ENCODE measurements at regions not wholly inside any gene's neighbourhood (a gene's known extent, or its start where the extent isn't known, plus 50 kb on each side); places are given as distances from the start of the nearest gene placed in this dataset.

DNA sequence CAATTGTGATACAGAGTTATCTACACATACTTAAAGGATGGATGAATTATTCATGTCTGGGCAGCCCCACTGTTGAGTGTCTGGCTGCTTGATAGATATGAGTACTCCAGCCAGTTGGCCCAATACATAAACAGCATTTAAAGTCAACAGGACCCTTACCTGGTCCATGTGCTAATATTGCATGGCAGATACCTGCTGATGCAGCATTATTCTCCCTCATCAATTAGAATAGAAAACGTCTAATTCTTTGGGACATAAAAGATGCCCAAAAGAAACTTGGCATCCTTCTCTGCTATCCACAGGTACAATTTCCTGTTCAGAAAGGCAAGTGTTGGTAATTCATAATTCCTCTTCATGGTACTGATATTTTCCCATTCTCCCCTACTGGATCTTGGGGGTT is 550.8 kb downstream of the TFAP2B start:
- POLR2A ChIA-PET (ENCODE audit: low non-redundant PET), result no interaction called here

DNA sequence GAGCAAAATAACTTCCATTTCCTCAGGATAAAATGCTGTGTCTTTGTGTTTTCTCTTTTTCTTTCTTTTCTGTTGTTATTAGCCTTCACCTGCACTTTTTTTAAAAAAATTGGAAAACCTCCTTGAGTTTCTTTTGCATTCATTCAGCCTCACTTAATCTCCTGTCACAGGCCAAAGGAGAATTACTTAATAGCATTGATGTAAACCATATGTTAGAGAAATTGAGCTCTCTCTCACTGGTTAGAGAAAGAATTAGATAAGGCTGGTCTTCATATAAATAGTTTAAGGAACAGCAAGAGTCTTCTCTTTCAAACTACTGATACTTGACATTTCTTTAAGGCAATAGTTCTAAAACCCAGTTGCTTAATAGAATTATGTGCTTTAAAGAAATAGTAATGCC is 564.2 kb downstream of the TFAP2B start:
- Histone ChIP-seq H3K36me3 (ENCODE audit: insufficient read depth, low read length, poor library complexity, severe bottlenecking) (no peaks in the 10 kb centered on the region), H3K4me1 (ENCODE audit: insufficient read depth, low read length, poor library complexity, severe bottlenecking) (no peaks in the 10 kb centered on the region), H3K4me3 (ENCODE audit: low read depth, low read length, poor library complexity, severe bottlenecking) (no peak overlapping the region), H3K27me3 (replicated peaks; ENCODE audit: insufficient read depth, low read depth, low read length, poor library complexity) (no peaks in the 10 kb centered on the region), H3K9me3 (ENCODE audit: low read depth, low read length, poor library complexity, severe bottlenecking) (no peaks in the 10 kb centered on the region), H3K27ac (ENCODE audit: low read depth, low read length, poor library complexity, severe bottlenecking) (no peak overlapping the region)
- DNase-seq (ENCODE audit: low spot score), result no peak
- no TSS peak for BruUV-seq (replicated peaks)
- intact Hi-C loops (cut with micrococcal nuclease; ENCODE audit: unreplicated experiment), result no loop called here
- POLR2A ChIA-PET (ENCODE audit: low non-redundant PET), result no interaction called here
- CTCF ChIA-PET, result no interaction called here
- no peak for TF ChIP-seq EZH2 (IDR thresholded peaks at IDR 0.05; ENCODE audit: borderline replicate concordance, low read depth, low read length, poor library complexity, severe bottlenecking)
- TF ChIP-seq, protein P1, sequence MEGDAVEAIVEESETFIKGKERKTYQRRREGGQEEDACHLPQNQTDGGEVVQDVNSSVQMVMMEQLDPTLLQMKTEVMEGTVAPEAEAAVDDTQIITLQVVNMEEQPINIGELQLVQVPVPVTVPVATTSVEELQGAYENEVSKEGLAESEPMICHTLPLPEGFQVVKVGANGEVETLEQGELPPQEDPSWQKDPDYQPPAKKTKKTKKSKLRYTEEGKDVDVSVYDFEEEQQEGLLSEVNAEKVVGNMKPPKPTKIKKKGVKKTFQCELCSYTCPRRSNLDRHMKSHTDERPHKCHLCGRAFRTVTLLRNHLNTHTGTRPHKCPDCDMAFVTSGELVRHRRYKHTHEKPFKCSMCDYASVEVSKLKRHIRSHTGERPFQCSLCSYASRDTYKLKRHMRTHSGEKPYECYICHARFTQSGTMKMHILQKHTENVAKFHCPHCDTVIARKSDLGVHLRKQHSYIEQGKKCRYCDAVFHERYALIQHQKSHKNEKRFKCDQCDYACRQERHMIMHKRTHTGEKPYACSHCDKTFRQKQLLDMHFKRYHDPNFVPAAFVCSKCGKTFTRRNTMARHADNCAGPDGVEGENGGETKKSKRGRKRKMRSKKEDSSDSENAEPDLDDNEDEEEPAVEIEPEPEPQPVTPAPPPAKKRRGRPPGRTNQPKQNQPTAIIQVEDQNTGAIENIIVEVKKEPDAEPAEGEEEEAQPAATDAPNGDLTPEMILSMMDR (conservative IDR thresholded peaks at IDR 0.05; ENCODE audit: low read depth, low read length), result no peak

More for the DNA sequence above, 550.8 kb downstream of the TFAP2B start:
- Histone ChIP-seq H3K4me3 (ENCODE audit: low read depth, low read length, poor library complexity, severe bottlenecking) (no peak overlapping the region), H3K36me3 (ENCODE audit: insufficient read depth, low read length, poor library complexity, severe bottlenecking) (no peaks in the 10 kb centered on the region), H3K27me3 (replicated peaks; ENCODE audit: insufficient read depth, low read depth, low read length, poor library complexity) (no peaks in the 10 kb centered on the region), H3K9me3 (ENCODE audit: low read depth, low read length, poor library complexity, severe bottlenecking) (no peaks in the 10 kb centered on the region), H3K27ac (ENCODE audit: low read depth, low read length, poor library complexity, severe bottlenecking) (no peak overlapping the region), H3K4me1 (ENCODE audit: insufficient read depth, low read length, poor library complexity, severe bottlenecking) (no peaks in the 10 kb centered on the region)
- intact Hi-C loops (cut with micrococcal nuclease; ENCODE audit: unreplicated experiment), result no loop called here
- TF ChIP-seq, protein P1 (conservative IDR thresholded peaks at IDR 0.05; ENCODE audit: low read depth, low read length), result no peak
- DNase-seq (ENCODE audit: low spot score), result no peak
- CTCF ChIA-PET, result no interaction called here
- BruUV-seq (replicated peaks), result no TSS peak

DNA sequence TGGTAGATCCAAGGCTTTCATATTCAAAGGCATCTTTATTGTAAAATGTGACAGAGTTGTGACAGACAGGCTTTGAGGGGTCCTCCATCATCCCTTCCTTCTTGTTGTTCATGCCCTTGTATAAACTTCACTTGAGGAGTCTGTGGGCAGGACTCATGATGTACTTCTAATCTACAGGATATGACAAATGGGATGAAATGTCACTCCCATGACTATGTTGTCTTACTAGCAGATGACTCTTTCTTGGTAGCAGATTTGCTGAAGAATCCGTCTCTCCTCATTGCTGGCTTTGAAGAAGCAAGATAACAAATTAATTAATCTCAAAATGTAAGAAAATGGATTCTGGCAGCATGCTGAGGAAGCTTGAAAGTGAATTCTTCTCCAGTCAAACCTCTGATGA is 566.1 kb downstream of the TFAP2B start:
- DNase-seq (ENCODE audit: low spot score), result no peak
- H3K9me3 ChIP-seq (ENCODE audit: low read depth, low read length, poor library complexity, severe bottlenecking), result no peaks in the 10 kb centered on the region
- intact Hi-C loops (cut with micrococcal nuclease; ENCODE audit: unreplicated experiment), result no loop called here
- TF ChIP-seq, protein P1 (conservative IDR thresholded peaks at IDR 0.05; ENCODE audit: low read depth, low read length), result no peak
- no peak for TF ChIP-seq EZH2 (IDR thresholded peaks at IDR 0.05; ENCODE audit: borderline replicate concordance, low read depth, low read length, poor library complexity, severe bottlenecking)
- H3K27ac ChIP-seq (ENCODE audit: low read depth, low read length, poor library complexity, severe bottlenecking), result no peak overlapping the region
- no peak overlapping the region for H3K4me3 ChIP-seq (ENCODE audit: low read depth, low read length, poor library complexity, severe bottlenecking)
- no TSS peak for BruUV-seq (replicated peaks)
- no peaks in the 10 kb centered on the region for H3K36me3 ChIP-seq (ENCODE audit: insufficient read depth, low read length, poor library complexity, severe bottlenecking)
- CTCF ChIA-PET, result no interaction called here
- no peaks in the 10 kb centered on the region for H3K4me1 ChIP-seq (ENCODE audit: insufficient read depth, low read length, poor library complexity, severe bottlenecking)
- H3K27me3 ChIP-seq (replicated peaks; ENCODE audit: insufficient read depth, low read depth, low read length, poor library complexity), result no peaks in the 10 kb centered on the region
- POLR2A ChIA-PET (ENCODE audit: low non-redundant PET), result no interaction called here

Measured in A673 (cell line).